B cell (primary cell): ENCODE measurements at regions not wholly inside any gene's neighbourhood (a gene's known extent, or its start where the extent isn't known, plus 50 kb on each side); places are given as distances from the start of the nearest gene placed in this dataset.

Source experiments
- ATAC-seq: fragments of 200-7000 bp; cut with Tn5 transposase; one replicate; pipeline ENCODE4 v1.10.0; 2021; ENCODE audit warnings: low read depth, mild to moderate bottlenecking, moderate number of reproducible peaks, moderate library complexity
- CTCF ChIA-PET: fragments of 350-600 bp; sonication (Branson Sonifier 250); formaldehyde crosslinking; loops from one replicate; lab custom pipeline; 2021; ENCODE audit warnings: antibody characterized with exemption, inconsistent platforms; lab: Charles Lee
- POLR2A ChIA-PET: fragments of 350-600 bp; sonication (Branson Sonifier 250); formaldehyde crosslinking; loops from one replicate; lab custom pipeline; 2021; ENCODE audit warnings: antibody characterized with exemption; lab: Charles Lee
- DNase-seq: peaks from one replicate; pipeline ENCODE4 v3.0.0; 2013
- H2AFZ ChIP-seq: 2 replicates; pipeline ENCODE4 v1.6.1; 2012; ENCODE audit warnings: mild to moderate bottlenecking, low read depth, low read length; ENCODE audit not compliant: insufficient read depth, poor library complexity, severe bottlenecking
- H3K27ac ChIP-seq, 2 donors: 1 replicate in 1 of 2; 2 replicates in 1 of 2; pipeline ENCODE4 v1.5.1; 2012 to 2013; ENCODE audit warnings: low read length in 2 of 2, mild to moderate bottlenecking in 2 of 2, moderate library complexity in 1 of 2
- H3K27me3 ChIP-seq, 4 experiments: fragments of 200-600 bp in 1 of 4; sonication (generic) in 1 of 4; replicated peaks in 1 of 4; 1 replicate in 2 of 4; 2 replicates in 2 of 4; pipeline versions ENCODE4 v1.6.1 to v1.7.0; 2013 to 2016; ENCODE audit warnings: low read length in 3 of 4, mild to moderate bottlenecking in 2 of 4, mixed read lengths in 1 of 4, moderate library complexity in 1 of 4; ENCODE audit not compliant: insufficient read depth in 4 of 4, control insufficient read depth in 3 of 4; ENCODE audit errors: control extremely low read depth in 1 of 4
- H3K36me3 ChIP-seq, 2 experiments: replicated peaks in 1 of 2; 1 replicate in 1 of 2; 2 replicates in 1 of 2; pipeline versions ENCODE4 v1.6.1 to v1.7.1; 2013; ENCODE audit warnings: low read length in 1 of 2; ENCODE audit not compliant: insufficient read depth in 2 of 2, control insufficient read depth in 1 of 2; ENCODE audit errors: control extremely low read depth in 1 of 2, extremely low read depth in 1 of 2
- H3K4me1 ChIP-seq, 2 donors: fragments of 200-600 bp in 1 of 2; sonication (generic) in 1 of 2; 1 replicate in 1 of 2; 2 replicates in 1 of 2; pipeline versions ENCODE4 v1.5.1 to v1.6.1; 2013 to 2017; ENCODE audit warnings: low read length in 2 of 2; ENCODE audit not compliant: control insufficient read depth in 2 of 2, insufficient read depth in 2 of 2
- H3K4me2 ChIP-seq: replicated peaks from 2 replicates; pipeline ENCODE3; 2012; ENCODE audit warnings: mild to moderate bottlenecking, low read depth, low read length; ENCODE audit not compliant: poor library complexity, severe bottlenecking
- H3K4me3 ChIP-seq, 5 experiments: fragments of 200-600 bp in 1 of 5; sonication (generic) in 1 of 5; 1 replicate in 3 of 5; 2 replicates in 2 of 5; pipeline versions ENCODE4 v1.5.1 to v1.7.0; 2011 to 2016; ENCODE audit warnings: low read length in 4 of 5, mild to moderate bottlenecking in 4 of 5, low read depth in 2 of 5, control low read depth in 1 of 5, moderate library complexity in 1 of 5; ENCODE audit not compliant: insufficient read depth in 1 of 5; ENCODE audit errors: control extremely low read depth in 1 of 5, extremely low read depth in 1 of 5
- H3K79me2 ChIP-seq: fragments of 200-600 bp; sonication (generic); one replicate; pipeline ENCODE4 v1.6.0; 2016; ENCODE audit warnings: low read length; ENCODE audit not compliant: control insufficient read depth, insufficient read depth
- H3K9ac ChIP-seq: fragments of 200-600 bp; sonication (generic); 2 replicates; pipeline ENCODE4 v1.6.1; 2017; ENCODE audit warnings: mild to moderate bottlenecking, low read length, moderate library complexity
- H3K9me3 ChIP-seq, 3 donors: one replicate each; pipeline versions ENCODE4 v1.6.1 to v1.7.1; 2013; ENCODE audit warnings: low read length in 2 of 3; ENCODE audit not compliant: control insufficient read depth in 2 of 3, insufficient read depth in 1 of 3; ENCODE audit errors: control extremely low read depth in 1 of 3
- H4K20me1 ChIP-seq: 2 replicates; pipeline ENCODE4 v1.6.0; 2012; ENCODE audit warnings: mild to moderate bottlenecking, low read length; ENCODE audit not compliant: insufficient read depth, control insufficient read depth, poor library complexity, severe bottlenecking
- H3K27ac Mint-ChIP-seq: one replicate; pipeline ENCODE4 v1.8.0; 2021; ENCODE audit warnings: mixed read lengths
- H3K27me3 Mint-ChIP-seq: one replicate; pipeline ENCODE4 v1.8.0; 2021; ENCODE audit warnings: mixed read lengths
- H3K4me1 Mint-ChIP-seq: one replicate; pipeline ENCODE4 v1.8.0; 2021; ENCODE audit warnings: mixed read lengths
- H3K4me3 Mint-ChIP-seq: one replicate; pipeline ENCODE4 v1.8.0; 2021; ENCODE audit warnings: mixed read lengths
- H3K9me3 Mint-ChIP-seq: one replicate; pipeline ENCODE4 v1.8.0; 2022; ENCODE audit warnings: mixed read lengths; ENCODE audit not compliant: insufficient read depth
- CTCF ChIP-seq: fragments of 200-600 bp; IDR thresholded peaks from one replicate; pipeline ENCODE4 v1.8.0; 2022; ENCODE audit warnings: antibody characterized with exemption, mild to moderate bottlenecking
- EZH2 ChIP-seq: IDR thresholded peaks from 2 replicates; pipeline ENCODE4 v1.6.1; 2012; ENCODE audit warnings: borderline replicate concordance, low read depth, mild to moderate bottlenecking, moderate library complexity, low read length; ENCODE audit not compliant: insufficient read depth, poor library complexity, severe bottlenecking
- WGBS: methylation state at CpG from one replicate; pipeline ENCODE4 v1.1.5; 2013; ENCODE audit warnings: missing lambda C conversion rate; ENCODE audit not compliant: insufficient coverage; 5-methylcytosine and 5-hydroxymethylcytosine counted together
- intact Hi-C: fragments of 100-400 bp; cut with micrococcal nuclease; formaldehyde crosslinking; loops from one replicate; pipeline ENCODE4 v1.10.0; 2022

- no peaks in the 10 kb centered on the region for H3K27me3 Mint-ChIP-seq
- Histone ChIP-seq H3K27me3 (no peaks in the 10 kb centered on the region), H3K36me3 (no peaks in the 10 kb centered on the region), H3K27ac (no peak overlapping the region), H3K79me2 (no peaks in the 10 kb centered on the region), H3K4me1 (no peaks in the 10 kb centered on the region), H3K4me2 (no peak overlapping the region), H2AFZ (no peak overlapping the region), H3K9ac (no peak overlapping the region), H4K20me1 (no peaks in the 10 kb centered on the region), H3K4me3 (no peak overlapping the region), H3K9me3 (peaks cover 0 to 3% (median 0%) of the 10 kb centered on the region in 3 donors)
- H3K9me3 Mint-ChIP-seq = no peaks in the 10 kb centered on the region
- TF ChIP-seq CTCF (no peak), EZH2 (no peak)
- ChIA-PET CTCF (no interaction called here), POLR2A (no interaction called here)
- intact Hi-C loops = no loop called here
- H3K4me3 Mint-ChIP-seq = no peak overlapping the region
- ATAC-seq (no peak), DNase-seq (no peak)
- H3K27ac Mint-ChIP-seq = no peak overlapping the region
- H3K4me1 Mint-ChIP-seq = no peaks in the 10 kb centered on the region
- no CpG with 5 or more reads among the region's 1 CpG for WGBS
Measured at GRCh38 chr2:128415779-128416061, 97.1 kb upstream of the HS6ST1 start.

- Histone ChIP-seq H3K27me3 (no peaks in the 10 kb centered on the region), H3K4me1 (no peaks in the 10 kb centered on the region), H3K36me3 (no peaks in the 10 kb centered on the region), H3K9me3 (peaks cover 0 to 3% (median 0%) of the 10 kb centered on the region in 3 donors), H3K4me3 (no peak overlapping the region), H3K79me2 (no peaks in the 10 kb centered on the region), H4K20me1 (no peaks in the 10 kb centered on the region), H3K9ac (no peak overlapping the region), H3K4me2 (no peak overlapping the region), H2AFZ (no peak overlapping the region), H3K27ac (no peak overlapping the region)
- H3K27me3 Mint-ChIP-seq = no peaks in the 10 kb centered on the region
- no peak for DNase-seq
- no peak overlapping the region for H3K4me3 Mint-ChIP-seq
- CTCF ChIA-PET = no interaction called here
- H3K27ac Mint-ChIP-seq = no peak overlapping the region
- intact Hi-C loops = no loop called here
- WGBS = 81% methylated on average over 8 of the region's 9 CpGs
- POLR2A ChIA-PET = no interaction called here
- TF ChIP-seq EZH2 (no peak), CTCF (no peak)
- no peaks in the 10 kb centered on the region for H3K9me3 Mint-ChIP-seq
- H3K4me1 Mint-ChIP-seq = no peaks in the 10 kb centered on the region
- ATAC-seq = no peak
Measured at GRCh38 chr2:128416109-128416785, 97.6 kb upstream of the HS6ST1 start.
